ENCODE measurements at regions not wholly inside any gene's neighbourhood (a gene's known extent, or its start where the extent isn't known, plus 50 kb on each side); places are given as distances from the start of the nearest gene placed in this dataset.
"Not testable (repeated sequence)": the region's sequence is repeated elsewhere in the genome, so short reads cannot be mapped to it uniquely, and the experiment has no call there.

DNA sequence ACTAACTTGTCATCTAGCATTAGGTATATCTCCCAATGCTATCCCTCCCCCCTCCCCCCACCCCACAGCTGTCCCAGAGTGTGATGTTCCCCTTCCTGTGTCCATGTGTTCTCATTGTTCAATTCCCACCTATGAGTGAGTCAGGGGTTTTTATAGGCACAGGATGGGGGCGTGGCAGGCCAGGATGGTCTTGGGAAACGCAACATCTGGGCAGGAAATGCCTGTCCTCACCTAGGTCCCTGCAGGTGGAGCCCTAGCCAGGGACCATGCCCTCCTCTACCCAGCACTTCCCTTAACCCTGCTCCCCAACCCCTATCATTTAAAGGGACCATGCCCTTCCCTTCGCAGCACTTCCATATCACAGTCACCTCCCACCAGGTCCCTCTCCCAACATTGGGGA lies 1430.6 kb downstream of the CDH8 start:
- TF ChIP-seq, protein P1, sequence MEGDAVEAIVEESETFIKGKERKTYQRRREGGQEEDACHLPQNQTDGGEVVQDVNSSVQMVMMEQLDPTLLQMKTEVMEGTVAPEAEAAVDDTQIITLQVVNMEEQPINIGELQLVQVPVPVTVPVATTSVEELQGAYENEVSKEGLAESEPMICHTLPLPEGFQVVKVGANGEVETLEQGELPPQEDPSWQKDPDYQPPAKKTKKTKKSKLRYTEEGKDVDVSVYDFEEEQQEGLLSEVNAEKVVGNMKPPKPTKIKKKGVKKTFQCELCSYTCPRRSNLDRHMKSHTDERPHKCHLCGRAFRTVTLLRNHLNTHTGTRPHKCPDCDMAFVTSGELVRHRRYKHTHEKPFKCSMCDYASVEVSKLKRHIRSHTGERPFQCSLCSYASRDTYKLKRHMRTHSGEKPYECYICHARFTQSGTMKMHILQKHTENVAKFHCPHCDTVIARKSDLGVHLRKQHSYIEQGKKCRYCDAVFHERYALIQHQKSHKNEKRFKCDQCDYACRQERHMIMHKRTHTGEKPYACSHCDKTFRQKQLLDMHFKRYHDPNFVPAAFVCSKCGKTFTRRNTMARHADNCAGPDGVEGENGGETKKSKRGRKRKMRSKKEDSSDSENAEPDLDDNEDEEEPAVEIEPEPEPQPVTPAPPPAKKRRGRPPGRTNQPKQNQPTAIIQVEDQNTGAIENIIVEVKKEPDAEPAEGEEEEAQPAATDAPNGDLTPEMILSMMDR (IDR thresholded peaks at IDR 0.05 in 2 of 3, conservative IDR thresholded peaks at IDR 0.05 in 1 of 3; ENCODE audit: control insufficient read depth in 2 of 3, extremely low read depth in 1 of 3, insufficient read depth in 1 of 3, low read depth in 3 of 3, low read length in 3 of 3) = not testable (repeated sequence)
- not testable (repeated sequence) for TF ChIP-seq EZH2 (IDR thresholded peaks at IDR 0.05; ENCODE audit: borderline replicate concordance, control insufficient read depth, low read depth, low read length); ETV6 (conservative IDR thresholded peaks at IDR 0.05 in 1 of 2, IDR thresholded peaks at IDR 0.05 in 1 of 2; ENCODE audit: borderline replicate concordance in 1 of 2, low read depth in 1 of 2)
